ENCODE measurements at regions not wholly inside any gene's neighbourhood (a gene's known extent, or its start where the extent isn't known, plus 50 kb on each side); places are given as distances from the start of the nearest gene placed in this dataset.

- no peak overlapping the region for H3K4me3 Mint-ChIP-seq
- peaks cover 58% of the 10 kb centered on the region for H3K9me3 Mint-ChIP-seq
- H3K27me3 Mint-ChIP-seq: no peaks in the 10 kb centered on the region
- H3K27ac Mint-ChIP-seq: no peak overlapping the region
- intact Hi-C loops (cut with micrococcal nuclease): no loop called here
- no peaks in the 10 kb centered on the region for H3K36me3 Mint-ChIP-seq (ENCODE audit: low read depth)
- no peaks in the 10 kb centered on the region for H3K4me1 Mint-ChIP-seq (ENCODE audit: low read depth)
Measured at GRCh38 chr7:63931985-63932577, 66.6 kb upstream of the ZNF722 start.

All from dendritic cell treated with granulocyte-macrophage colony-stimulating factor and Interleukin-4, amounts not matched to agents 40 ng/mL and 50 ng/mL, for 4 days (primary cell).